Esophagus squamous epithelium (tissue), 4 donors: ENCODE measurements at regions not wholly inside any gene's neighbourhood (a gene's known extent, or its start where the extent isn't known, plus 50 kb on each side); places are given as distances from the start of the nearest gene placed in this dataset.

ENCODE experiments used
- POLR2A ChIP-seq, 4 donors: fragments of 450-650 bp; IDR thresholded peaks; one replicate each; pipeline ENCODE4 v1.6.1; 2017; ENCODE audit warnings: antibody characterized with exemption in 4 of 4, mild to moderate bottlenecking in 4 of 4, moderate library complexity in 3 of 4
- TF ChIP-seq, protein P1 (sequence below), 6 experiments: fragments of 450-650 bp in 4 of 6; fragments of 200-600 bp in 2 of 6; sonication (generic) in 2 of 6; IDR thresholded peaks; one replicate each; pipeline ENCODE4 v1.5.1; 2016 to 2019; ENCODE audit warnings: antibody characterized with exemption in 6 of 6, mild to moderate bottlenecking in 4 of 6, moderate library complexity in 4 of 6

DNA sequence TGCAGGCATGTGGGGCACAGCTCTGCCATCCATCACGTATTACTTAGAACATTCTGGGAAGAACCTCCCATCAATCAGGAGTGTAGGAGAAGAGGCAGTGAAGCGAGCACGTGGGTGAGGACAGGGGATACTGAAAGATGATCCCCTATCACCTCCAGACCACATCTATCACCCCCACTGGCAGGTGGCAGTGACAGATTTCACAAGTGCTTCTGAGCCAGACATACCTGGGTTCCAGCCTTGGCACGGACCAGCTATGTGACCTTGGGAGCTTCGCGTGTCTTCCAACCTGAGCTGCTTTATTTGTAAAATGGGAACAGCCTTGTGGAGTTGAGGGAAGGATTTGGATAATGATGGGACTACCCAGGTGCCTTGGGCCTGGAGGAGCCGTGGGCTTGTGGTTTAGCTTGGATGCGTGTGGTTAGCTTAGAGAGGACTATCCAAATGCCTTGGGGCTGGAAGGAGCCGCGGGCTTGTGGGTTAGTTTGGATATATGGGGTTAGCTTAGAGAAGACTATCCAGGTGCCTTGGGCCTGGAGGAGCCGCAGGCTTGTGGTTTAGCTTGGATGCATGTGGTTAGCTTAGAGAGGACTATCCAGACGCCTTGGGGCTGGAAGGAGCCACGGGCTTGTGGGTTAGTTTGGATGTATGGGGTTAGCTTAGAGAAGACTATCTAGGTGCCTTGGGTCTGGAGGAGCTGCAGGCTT lies 206.4 kb downstream of the ENGASE start:
- TF ChIP-seq, protein P1, sequence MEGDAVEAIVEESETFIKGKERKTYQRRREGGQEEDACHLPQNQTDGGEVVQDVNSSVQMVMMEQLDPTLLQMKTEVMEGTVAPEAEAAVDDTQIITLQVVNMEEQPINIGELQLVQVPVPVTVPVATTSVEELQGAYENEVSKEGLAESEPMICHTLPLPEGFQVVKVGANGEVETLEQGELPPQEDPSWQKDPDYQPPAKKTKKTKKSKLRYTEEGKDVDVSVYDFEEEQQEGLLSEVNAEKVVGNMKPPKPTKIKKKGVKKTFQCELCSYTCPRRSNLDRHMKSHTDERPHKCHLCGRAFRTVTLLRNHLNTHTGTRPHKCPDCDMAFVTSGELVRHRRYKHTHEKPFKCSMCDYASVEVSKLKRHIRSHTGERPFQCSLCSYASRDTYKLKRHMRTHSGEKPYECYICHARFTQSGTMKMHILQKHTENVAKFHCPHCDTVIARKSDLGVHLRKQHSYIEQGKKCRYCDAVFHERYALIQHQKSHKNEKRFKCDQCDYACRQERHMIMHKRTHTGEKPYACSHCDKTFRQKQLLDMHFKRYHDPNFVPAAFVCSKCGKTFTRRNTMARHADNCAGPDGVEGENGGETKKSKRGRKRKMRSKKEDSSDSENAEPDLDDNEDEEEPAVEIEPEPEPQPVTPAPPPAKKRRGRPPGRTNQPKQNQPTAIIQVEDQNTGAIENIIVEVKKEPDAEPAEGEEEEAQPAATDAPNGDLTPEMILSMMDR (IDR thresholded peaks at IDR 0.05), result no peak
- TF ChIP-seq POLR2A (IDR thresholded peaks at IDR 0.05), result no peak
